Left ventricle myocardium inferior (tissue), 1 donor: ENCODE measurements at regions not wholly inside any gene's neighbourhood (a gene's known extent, or its start where the extent isn't known, plus 50 kb on each side); places are given as distances from the start of the nearest gene placed in this dataset.

Source experiments
- DNase-seq: peaks from one replicate; pipeline ENCODE4 v3.0.0-alpha.2; 2020
- H3K27ac ChIP-seq: fragments of 200-600 bp; replicated peaks from 2 replicates; pipeline ENCODE4 v1.8.0; 2021
- H3K27me3 ChIP-seq: fragments of 200-600 bp; 2 replicates; pipeline ENCODE4 v1.8.0; 2021; ENCODE audit warnings: low read depth
- H3K36me3 ChIP-seq: fragments of 200-600 bp; 2 replicates; pipeline ENCODE4 v1.8.0; 2021
- H3K4me1 ChIP-seq: fragments of 200-600 bp; 2 replicates; pipeline ENCODE4 v1.8.0; 2021
- H3K4me3 ChIP-seq: fragments of 200-600 bp; 2 replicates; pipeline ENCODE4 v1.8.0; 2021; ENCODE audit warnings: mild to moderate bottlenecking, moderate library complexity
- H3K9me3 ChIP-seq: fragments of 200-600 bp; replicated peaks from 2 replicates; pipeline ENCODE4 v1.8.0; 2021
- CTCF ChIP-seq: fragments of 200-600 bp; IDR thresholded peaks from 2 replicates; pipeline ENCODE4 v1.8.0; 2021; ENCODE audit warnings: antibody characterized with exemption, mild to moderate bottlenecking, borderline replicate concordance
- intact Hi-C: fragments of 100-400 bp; cut with micrococcal nuclease; formaldehyde crosslinking; loops from one replicate; pipeline ENCODE4 v1.11.0; 2022
- donor health status: DM: no; HTN: yes; CAD: no; lungs with severe emphysema.

DNA sequence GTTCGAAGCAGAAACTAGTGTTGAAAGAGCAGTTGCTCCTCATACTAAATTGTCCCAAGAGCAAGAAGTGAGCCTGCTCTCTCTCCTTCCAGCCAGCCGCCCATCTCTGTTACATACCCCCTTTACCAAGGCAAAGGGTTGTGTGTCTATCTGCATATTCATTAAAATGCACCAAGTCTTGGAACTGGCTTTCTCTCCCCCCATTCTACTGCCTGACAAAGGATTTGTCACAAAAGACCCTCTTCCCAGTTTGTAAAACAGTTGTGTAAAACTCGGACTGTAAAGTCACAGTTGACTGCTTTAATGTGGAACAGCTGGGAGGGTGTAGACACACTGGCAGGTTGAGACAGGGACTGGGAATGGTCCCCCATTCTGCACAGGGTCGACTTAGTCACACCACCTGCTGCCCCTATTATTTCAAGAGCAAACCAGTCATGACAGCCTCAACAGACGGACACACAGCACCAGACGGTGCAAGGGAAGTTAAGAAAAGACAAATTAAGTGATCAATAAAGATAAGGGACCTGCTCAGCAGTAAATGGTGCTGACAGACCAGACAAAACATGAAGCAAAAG lies 60.0 kb upstream of the HTATIP2 start:
- H3K4me1 ChIP-seq = no peaks in the 10 kb centered on the region
- H3K4me3 ChIP-seq = no peak overlapping the region
- intact Hi-C loops = no loop called here
- no peak overlapping the region for H3K27ac ChIP-seq
- H3K27me3 ChIP-seq = peaks cover 46% of the 10 kb centered on the region
- TF ChIP-seq CTCF = no peak
- DNase-seq = no peak
- peaks cover 12% of the 10 kb centered on the region for H3K9me3 ChIP-seq
- no peaks in the 10 kb centered on the region for H3K36me3 ChIP-seq

DNA sequence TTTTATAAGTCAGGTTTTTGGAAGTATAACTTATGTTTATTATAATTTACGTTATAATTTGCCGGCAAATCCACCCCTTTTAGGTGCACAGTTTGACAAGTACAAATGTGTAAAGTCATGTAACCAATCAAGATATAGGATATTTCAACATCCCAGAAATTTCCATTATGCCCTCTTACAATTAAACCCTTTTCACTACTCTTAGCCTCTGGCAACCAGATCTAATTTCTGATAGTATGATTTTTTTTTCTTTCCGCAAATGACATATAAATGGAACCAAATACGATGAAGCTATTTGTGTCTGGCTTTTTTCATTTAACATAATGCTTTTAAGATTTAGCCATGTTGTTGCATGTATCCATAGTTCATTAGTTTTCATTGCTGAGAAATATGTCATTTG lies 69.5 kb upstream of the HTATIP2 start:
- Histone ChIP-seq H3K4me3 (no peak overlapping the region), H3K27ac (no peak overlapping the region), H3K4me1 (no peaks in the 10 kb centered on the region), H3K36me3 (no peaks in the 10 kb centered on the region), H3K27me3 (peaks cover 20% of the 10 kb centered on the region), H3K9me3 (no peaks in the 10 kb centered on the region)
- intact Hi-C loops = no loop called here
- TF ChIP-seq CTCF = no peak
- DNase-seq = no peak

GRCh38 chr11:20293531-20293930 lies 70.0 kb upstream of the HTATIP2 start:
- Histone ChIP-seq H3K27ac (no peak overlapping the region), H3K9me3 (no peaks in the 10 kb centered on the region), H3K4me1 (no peaks in the 10 kb centered on the region), H3K4me3 (no peak overlapping the region), H3K36me3 (no peaks in the 10 kb centered on the region), H3K27me3 (peaks cover 20% of the 10 kb centered on the region)
- no peak for DNase-seq
- TF ChIP-seq CTCF = no peak
- intact Hi-C loops = no loop called here

DNA sequence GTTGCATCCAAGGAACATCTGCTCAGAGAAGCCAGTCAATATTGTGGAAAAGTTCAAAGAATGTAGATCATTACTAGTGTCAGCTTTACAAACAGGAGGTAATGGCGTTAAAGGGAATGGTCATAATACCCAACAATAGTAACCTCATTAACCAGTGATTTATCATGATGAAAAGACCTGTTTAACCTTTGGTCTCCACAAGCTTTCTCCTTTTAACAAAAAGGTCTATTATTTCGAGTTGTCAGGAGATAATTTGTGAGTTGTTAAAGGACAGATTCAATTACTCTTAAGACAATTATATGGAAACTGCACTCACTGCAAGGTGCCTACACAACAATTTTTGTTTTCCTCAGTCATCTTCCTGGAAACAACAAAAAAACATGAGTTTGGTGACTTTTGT lies 73.8 kb upstream of the HTATIP2 start:
- Histone ChIP-seq H3K27me3 (peaks cover 17% of the 10 kb centered on the region), H3K4me1 (no peaks in the 10 kb centered on the region), H3K36me3 (no peaks in the 10 kb centered on the region), H3K27ac (no peak overlapping the region), H3K9me3 (no peaks in the 10 kb centered on the region), H3K4me3 (no peak overlapping the region)
- TF ChIP-seq CTCF = no peak
- intact Hi-C loops = no loop called here
- no peak for DNase-seq

DNA sequence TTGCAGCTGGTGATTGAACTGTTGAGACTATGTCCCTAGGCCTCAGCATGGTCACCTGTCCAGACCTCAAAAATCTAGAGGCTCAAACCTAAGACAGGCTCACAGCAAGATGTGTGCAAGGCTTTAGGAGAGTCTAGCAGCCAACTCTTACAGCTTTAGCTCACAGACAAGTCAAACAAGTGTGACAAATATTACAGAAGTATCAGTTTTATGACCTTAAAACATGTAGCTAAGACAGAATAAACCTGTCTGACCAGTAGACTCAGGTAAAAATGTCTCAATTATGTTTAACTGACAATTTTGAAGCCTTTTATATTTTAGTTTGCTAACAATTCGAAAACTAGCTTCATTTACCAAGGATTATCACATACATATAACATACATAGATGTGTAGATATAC lies 80.0 kb upstream of the HTATIP2 start:
- TF ChIP-seq CTCF = no peak
- DNase-seq = no peak
- no peak overlapping the region for H3K4me3 ChIP-seq
- peaks cover 15% of the 10 kb centered on the region for H3K9me3 ChIP-seq
- H3K27me3 ChIP-seq = peaks cover 19% of the 10 kb centered on the region
- H3K27ac ChIP-seq = no peak overlapping the region
- no peaks in the 10 kb centered on the region for H3K36me3 ChIP-seq
- intact Hi-C loops = no loop called here
- H3K4me1 ChIP-seq = no peaks in the 10 kb centered on the region

DNA sequence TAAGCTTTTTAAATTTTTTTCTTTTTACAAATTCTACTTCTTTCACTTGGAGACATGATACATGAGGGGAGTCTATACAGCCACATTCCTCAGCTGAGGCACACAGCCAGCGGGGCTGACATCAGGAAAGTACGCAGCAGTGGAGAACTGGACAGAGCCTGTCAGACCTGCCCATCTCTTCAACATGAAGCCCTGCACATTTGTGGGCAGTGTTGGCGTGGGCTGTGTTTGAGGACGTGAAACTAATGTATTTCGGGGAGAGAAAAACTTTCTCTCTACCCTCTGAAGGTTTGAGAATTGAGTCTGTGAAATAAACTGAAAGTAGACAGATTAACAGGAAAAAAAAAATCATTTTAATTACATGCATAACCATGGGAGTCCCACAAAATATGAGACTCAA lies 84.8 kb upstream of the HTATIP2 start:
- H3K36me3 ChIP-seq = no peaks in the 10 kb centered on the region
- DNase-seq = no peak
- intact Hi-C loops = no loop called here

More for the DNA sequence above, 84.8 kb upstream of the HTATIP2 start:
- Histone ChIP-seq H3K4me3 (no peak overlapping the region), H3K4me1 (no peaks in the 10 kb centered on the region), H3K9me3 (peaks cover 10% of the 10 kb centered on the region), H3K27me3 (peaks cover 22% of the 10 kb centered on the region), H3K27ac (no peak overlapping the region)
- TF ChIP-seq CTCF = no peak
